SK-N-SH (cell line): ENCODE measurements at regions not wholly inside any gene's neighbourhood (a gene's known extent, or its start where the extent isn't known, plus 50 kb on each side); places are given as distances from the start of the nearest gene placed in this dataset.

Experiments used
- CTCF ChIA-PET: fragments of 300-600, 350-600 bp; formaldehyde crosslinking; extraction: SDS; loops from one replicate; lab custom pipeline; 2021; lab: Yijun Ruan, JAX
- POLR2A ChIA-PET: fragments of 350-600 bp; sonication (Branson Sonifier 250); formaldehyde crosslinking; extraction: SDS; loops from one replicate; lab custom pipeline; 2020; ENCODE audit warnings: antibody characterized with exemption, inconsistent platforms; lab: Yijun Ruan, JAX
- DNase-seq: peaks from one replicate; pipeline ENCODE4 v3.0.0; 2012
- H2AFZ ChIP-seq: fragments of 200-600 bp; sonication (generic); 2 replicates; pipeline ENCODE4 v1.8.1; 2016; ENCODE audit warnings: antibody characterized with exemption, mild to moderate bottlenecking, low read depth
- H3F3A ChIP-seq: fragments of 200-600 bp; sonication (generic); replicated peaks from 2 replicates; pipeline ENCODE3; 2016; ENCODE audit warnings: antibody characterized with exemption, mild to moderate bottlenecking; ENCODE audit not compliant: insufficient read depth
- H3K27ac ChIP-seq, 2 experiments: fragments of 200-500 bp in 1 of 2; fragments of 200-600 bp in 1 of 2; sonication (Bioruptor generic) in 1 of 2; sonication (generic), shearing (Covaris generic) in 1 of 2; 2 replicates each; pipeline versions ENCODE4 v1.5.1 to v1.6.1; 2014 to 2016; ENCODE audit warnings: low read depth in 2 of 2, inconsistent platforms in 1 of 2, low read length in 1 of 2, mild to moderate bottlenecking in 1 of 2, mixed read lengths in 1 of 2
- H3K27me3 ChIP-seq: fragments of 200-600 bp; sonication (generic), shearing (Covaris generic); 2 replicates; pipeline ENCODE4 v1.6.1; 2016; ENCODE audit warnings: mixed run types; ENCODE audit not compliant: insufficient read depth
- H3K36me3 ChIP-seq, 2 experiments: fragments of 200-500 bp in 1 of 2; fragments of 200-600 bp in 1 of 2; sonication (Bioruptor generic) in 1 of 2; sonication (generic) in 1 of 2; replicated peaks in 1 of 2; 2 replicates each; pipeline versions ENCODE3 to v1.5.1; 2014 to 2016; ENCODE audit warnings: low read length in 1 of 2, mild to moderate bottlenecking in 1 of 2; ENCODE audit not compliant: insufficient read depth in 2 of 2, control insufficient read depth in 1 of 2
- H3K4me1 ChIP-seq, 2 experiments: fragments of 200-500 bp in 1 of 2; fragments of 200-600 bp in 1 of 2; sonication (Bioruptor generic) in 1 of 2; sonication (generic), shearing (Covaris generic) in 1 of 2; 2 replicates each; pipeline versions ENCODE4 v1.5.1 to v1.6.1; 2014 to 2016; ENCODE audit warnings: low read depth in 1 of 2, low read length in 1 of 2, mixed run types in 1 of 2; ENCODE audit not compliant: insufficient read depth in 2 of 2, control insufficient read depth in 1 of 2
- H3K4me2 ChIP-seq: fragments of 200-600 bp; sonication (generic), shearing (Covaris generic); 2 replicates; pipeline ENCODE4 v1.6.1; 2017; ENCODE audit warnings: mixed run types
- H3K4me3 ChIP-seq, 2 experiments: fragments of 200-500 bp in 1 of 2; fragments of 200-600 bp in 1 of 2; sonication (Bioruptor generic) in 1 of 2; sonication (generic), shearing (Covaris generic) in 1 of 2; 2 replicates each; pipeline versions ENCODE4 v1.5.1 to v1.8.1; 2014 to 2016; ENCODE audit warnings: low read depth in 2 of 2, inconsistent platforms in 1 of 2, low read length in 1 of 2, mild to moderate bottlenecking in 1 of 2, mixed read lengths in 1 of 2, moderate library complexity in 1 of 2
- H3K79me2 ChIP-seq: fragments of 200-600 bp; sonication (generic); 2 replicates; pipeline ENCODE4 v1.8.1; 2017; ENCODE audit warnings: mild to moderate bottlenecking; ENCODE audit not compliant: insufficient read depth
- H3K9ac ChIP-seq: fragments of 200-600 bp; sonication (generic); 2 replicates; pipeline ENCODE4 v1.6.1; 2017; ENCODE audit warnings: mixed run types
- H3K9me2 ChIP-seq: fragments of 200-600 bp; sonication (generic); 2 replicates; pipeline ENCODE4 v1.6.1; 2017; ENCODE audit warnings: mixed run types
- H3K9me3 ChIP-seq: fragments of 200-600 bp; sonication (generic); 2 replicates; pipeline ENCODE4 v1.6.1; 2017; ENCODE audit warnings: mixed run types, mild to moderate bottlenecking, moderate library complexity
- H4K20me1 ChIP-seq: fragments of 200-600 bp; sonication (generic); 2 replicates; pipeline ENCODE4 v1.6.1; 2017; ENCODE audit warnings: mild to moderate bottlenecking, mixed run types; ENCODE audit not compliant: insufficient read depth
- RXRA ChIP-seq: IDR thresholded peaks from 2 replicates; pipeline ENCODE4 v1.4.0; 2012; ENCODE audit warnings: low read depth, mild to moderate bottlenecking, borderline replicate concordance
- USF1 ChIP-seq: IDR thresholded peaks from 2 replicates; pipeline ENCODE4 v1.4.0; 2012; ENCODE audit warnings: low read depth, borderline replicate concordance
- WGBS: methylation state at CpG from one replicate; pipeline ENCODE4 v1.1.6; 2017; ENCODE audit warnings: low lambda C conversion rate; 5-methylcytosine and 5-hydroxymethylcytosine counted together

- 75% methylated on average over 2 of the region's 2 CpGs for WGBS
- no peaks in the 10 kb centered on the region for H3K27me3 ChIP-seq
- no peaks in the 10 kb centered on the region for H3K36me3 ChIP-seq
- H3K4me1 ChIP-seq, result no peaks in the 10 kb centered on the region
- H3K4me3 ChIP-seq, result no peak overlapping the region
- H3K4me2 ChIP-seq, result no peak overlapping the region
- H3K9me3 ChIP-seq, result no peaks in the 10 kb centered on the region
- no peak for DNase-seq
- no peaks in the 10 kb centered on the region for H4K20me1 ChIP-seq
- H3K27ac ChIP-seq, result no peak overlapping the region
- ChIA-PET POLR2A (no interaction called here), CTCF (no interaction called here)
- no peak overlapping the region for H2AFZ ChIP-seq
- no peaks in the 10 kb centered on the region for H3F3A ChIP-seq
- no peak overlapping the region for H3K9ac ChIP-seq
- no peaks in the 10 kb centered on the region for H3K79me2 ChIP-seq
- no peak for TF ChIP-seq RXRA
- TF ChIP-seq USF1, result no peak
- no peaks in the 10 kb centered on the region for H3K9me2 ChIP-seq
These were observed 49.9 kb upstream of the KCNH1 start for GRCh38 chr1:211183747-211184313.
